Inferior parietal cortex (tissue), 1 donor: ENCODE measurements at regions not wholly inside any gene's neighbourhood (a gene's known extent, or its start where the extent isn't known, plus 50 kb on each side); places are given as distances from the start of the nearest gene placed in this dataset.
"Not testable (repeated sequence)": the region's sequence is repeated elsewhere in the genome, so short reads cannot be mapped to it uniquely, and the experiment has no call there.

Source experiments
- DNase-seq: peaks from one replicate; pipeline ENCODE4 v3.0.0-alpha.2; 2016; ENCODE audit errors: extremely low spot score

- DNase-seq: not testable (repeated sequence)
Measured at GRCh38 chr11:25501426-25501825, 830.5 kb upstream of the ANO3 start.

- no peak for DNase-seq
Measured at GRCh38 chr11:25515576-25515975, 816.4 kb upstream of the ANO3 start.

- no peak for DNase-seq
Measured at GRCh38 chr11:25520459-25520858, 811.5 kb upstream of the ANO3 start.

GRCh38 chr11:25527841-25528240 lies 804.1 kb upstream of the ANO3 start:
- DNase-seq: no peak

- no peak for DNase-seq
Measured at GRCh38 chr11:25529572-25529971, 802.4 kb upstream of the ANO3 start.

- DNase-seq: no peak
Measured at GRCh38 chr11:25535467-25536272, 796.3 kb upstream of the ANO3 start.

GRCh38 chr11:25536289-25536688 lies 795.6 kb upstream of the ANO3 start:
- no peak for DNase-seq

GRCh38 chr11:25537393-25537792 lies 794.5 kb upstream of the ANO3 start:
- DNase-seq: no peak

- DNase-seq: no peak
Measured at GRCh38 chr11:25547292-25547691, 784.6 kb upstream of the ANO3 start.

- DNase-seq: no peak
Measured at GRCh38 chr11:25562417-25562816, 769.5 kb upstream of the ANO3 start.

GRCh38 chr11:25565846-25566245 lies 766.1 kb upstream of the ANO3 start:
- DNase-seq: no peak

- DNase-seq: no peak
Measured at GRCh38 chr11:25566298-25567200, 765.4 kb upstream of the ANO3 start.

GRCh38 chr11:25576320-25576719 lies 755.6 kb upstream of the ANO3 start:
- DNase-seq: no peak

GRCh38 chr11:25579554-25579953 lies 752.4 kb upstream of the ANO3 start:
- not testable (repeated sequence) for DNase-seq

GRCh38 chr11:25583596-25583995 lies 748.3 kb upstream of the ANO3 start:
- DNase-seq: no peak

- DNase-seq: no peak
Measured at GRCh38 chr11:25587496-25587895, 744.4 kb upstream of the ANO3 start.

- DNase-seq: no peak
Measured at GRCh38 chr11:25593221-25593620, 738.7 kb upstream of the ANO3 start.

- DNase-seq: no peak
Measured at GRCh38 chr11:25596701-25597100, 735.2 kb upstream of the ANO3 start.

- DNase-seq: no peak
Measured at GRCh38 chr11:25597696-25598095, 734.2 kb upstream of the ANO3 start.

GRCh38 chr11:25602149-25602548 lies 729.8 kb upstream of the ANO3 start:
- no peak for DNase-seq

- no peak for DNase-seq
Measured at GRCh38 chr11:25602959-25603358, 729.0 kb upstream of the ANO3 start.

GRCh38 chr11:25612806-25613205 lies 719.1 kb upstream of the ANO3 start:
- no peak for DNase-seq

- no peak for DNase-seq
Measured at GRCh38 chr11:25613451-25613850, 718.5 kb upstream of the ANO3 start.
